Erythroblast (primary cell): ENCODE measurements at regions not wholly inside any gene's neighbourhood (a gene's known extent, or its start where the extent isn't known, plus 50 kb on each side); places are given as distances from the start of the nearest gene placed in this dataset.

Source experiments
- GATA1 ChIP-seq: IDR thresholded peaks from 2 replicates; pipeline ENCODE4 v1.6.1; 2011; ENCODE audit warnings: low read depth, mild to moderate bottlenecking, control low read depth, low read length, moderate library complexity
- POLR2A ChIP-seq: IDR thresholded peaks from 2 replicates; pipeline ENCODE4 v1.6.1; 2011; ENCODE audit warnings: mild to moderate bottlenecking, low read length

GRCh38 chr5:88553136-88553875, 284.7 kb upstream of the TMEM161B start:
- TF ChIP-seq POLR2A (no peak), GATA1 (no peak)
